ENCODE measurements at regions not wholly inside any gene's neighbourhood (a gene's known extent, or its start where the extent isn't known, plus 50 kb on each side); places are given as distances from the start of the nearest gene placed in this dataset.

DNA sequence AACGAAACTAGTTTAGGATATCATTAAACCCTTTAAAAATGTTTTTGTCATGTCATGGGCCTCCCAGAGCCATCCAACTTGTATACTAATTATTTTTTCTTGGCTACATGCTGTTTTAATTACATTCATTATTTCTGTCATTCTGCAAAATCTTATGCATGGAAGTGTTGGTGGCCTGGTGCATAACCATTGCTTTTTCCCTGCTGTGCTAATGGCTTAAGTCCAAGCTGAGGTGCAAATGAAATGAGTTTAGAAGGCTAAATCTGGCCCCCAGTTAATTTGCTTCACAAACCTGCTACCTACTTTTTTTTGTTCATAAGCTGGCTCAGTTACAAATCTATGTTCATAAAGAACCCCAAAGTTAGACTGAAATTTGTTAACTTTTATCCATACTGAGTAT is 1249.9 kb downstream of the EPHA7 start:
- Mint-ChIP-seq H3K27ac (no peak overlapping the region), H3K36me3 (no peaks in the 10 kb centered on the region), H3K27me3 (no peaks in the 10 kb centered on the region), H3K4me3 (no peak overlapping the region), H3K4me1 (ENCODE audit: low read depth in 2 of 2) (no peaks in the 10 kb centered on the region), H3K9me3 (peaks cover 3% of the 10 kb centered on the region)
- DNase-seq (ENCODE audit: low spot score) (no peak), ATAC-seq (no peak)

DNA sequence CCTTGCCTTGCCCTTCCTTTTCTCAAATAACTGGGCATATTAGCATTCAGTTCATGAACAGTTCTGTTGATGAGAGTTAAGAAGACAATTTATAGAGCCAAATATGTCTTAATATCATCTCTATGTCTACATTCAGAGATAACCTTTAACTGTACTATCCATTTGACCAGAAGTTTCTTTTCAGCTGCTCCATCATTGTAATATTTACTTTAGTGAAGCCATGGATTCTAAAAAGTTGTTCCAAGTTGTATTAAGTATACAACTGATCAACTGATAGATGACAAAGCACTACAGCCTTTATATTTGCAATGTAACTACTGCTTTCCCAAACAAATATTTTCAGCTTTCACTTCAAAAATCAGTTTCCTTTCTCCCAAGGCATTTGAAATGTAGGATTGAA is 1252.7 kb downstream of the EPHA7 start:
- H3K4me1 Mint-ChIP-seq (ENCODE audit: low read depth in 2 of 2): no peaks in the 10 kb centered on the region
- no peaks in the 10 kb centered on the region for H3K9me3 Mint-ChIP-seq
- ATAC-seq (no peak), DNase-seq (ENCODE audit: low spot score) (no peak)
- H3K27ac Mint-ChIP-seq: no peak overlapping the region
- H3K36me3 Mint-ChIP-seq: no peaks in the 10 kb centered on the region
- no peak overlapping the region for H3K4me3 Mint-ChIP-seq
- no peaks in the 10 kb centered on the region for H3K27me3 Mint-ChIP-seq

DNA sequence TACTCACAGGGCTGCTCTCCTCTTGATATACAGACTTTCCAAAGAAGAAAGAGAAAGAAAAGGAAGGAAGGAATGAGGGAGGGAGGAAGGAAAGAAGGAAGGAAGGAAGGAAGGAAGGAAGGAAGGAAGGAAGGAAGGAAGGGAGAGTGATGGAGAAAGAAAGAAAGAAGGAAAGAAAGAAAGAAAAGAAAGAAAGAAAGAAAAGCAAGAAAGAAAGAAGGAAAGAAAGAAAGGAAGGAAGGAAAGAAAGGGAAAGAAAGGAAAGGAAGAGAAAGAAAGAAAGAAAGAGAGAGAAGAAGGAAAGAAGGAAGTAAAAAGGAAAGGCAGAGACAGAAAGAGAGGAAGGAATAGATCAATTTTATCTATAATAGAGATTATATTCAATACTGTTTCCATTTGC is 1257.4 kb downstream of the EPHA7 start:
- Mint-ChIP-seq H3K36me3 (no peaks in the 10 kb centered on the region), H3K4me1 (ENCODE audit: low read depth in 2 of 2) (no peaks in the 10 kb centered on the region)

DNA sequence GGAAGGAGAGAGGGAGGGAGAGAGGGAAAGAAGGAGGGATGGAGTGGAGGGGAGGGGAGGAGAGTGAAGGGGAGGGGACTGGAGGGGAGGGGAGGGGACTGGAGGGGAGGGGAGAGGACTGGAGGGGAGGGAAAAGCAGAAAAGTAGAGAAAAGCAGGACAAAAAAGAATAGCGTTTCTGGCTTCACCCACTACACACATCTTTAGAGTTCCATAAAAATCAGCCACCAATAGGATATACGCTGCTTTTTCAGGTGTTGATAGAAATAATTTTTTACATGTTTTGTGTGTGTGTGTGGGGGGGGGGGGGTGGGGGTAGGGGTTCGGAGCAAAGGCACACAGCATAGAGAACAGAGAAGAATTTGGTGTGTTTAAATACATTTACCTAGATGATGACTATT is 1259.1 kb downstream of the EPHA7 start:
- DNase-seq (ENCODE audit: low spot score) (no peak), ATAC-seq (no peak)
- Mint-ChIP-seq H3K36me3 (no peaks in the 10 kb centered on the region), H3K27ac (no peak overlapping the region), H3K4me1 (ENCODE audit: low read depth in 2 of 2) (no peaks in the 10 kb centered on the region), H3K27me3 (no peaks in the 10 kb centered on the region), H3K4me3 (no peak overlapping the region), H3K9me3 (peaks cover 11% of the 10 kb centered on the region)

More for the DNA sequence above, 1257.4 kb downstream of the EPHA7 start:
- DNase-seq (ENCODE audit: low spot score): no peak
- Mint-ChIP-seq H3K4me3 (no peak overlapping the region), H3K27ac (no peak overlapping the region), H3K27me3 (no peaks in the 10 kb centered on the region), H3K9me3 (peaks cover 4% of the 10 kb centered on the region)
- no peak for ATAC-seq

DNA sequence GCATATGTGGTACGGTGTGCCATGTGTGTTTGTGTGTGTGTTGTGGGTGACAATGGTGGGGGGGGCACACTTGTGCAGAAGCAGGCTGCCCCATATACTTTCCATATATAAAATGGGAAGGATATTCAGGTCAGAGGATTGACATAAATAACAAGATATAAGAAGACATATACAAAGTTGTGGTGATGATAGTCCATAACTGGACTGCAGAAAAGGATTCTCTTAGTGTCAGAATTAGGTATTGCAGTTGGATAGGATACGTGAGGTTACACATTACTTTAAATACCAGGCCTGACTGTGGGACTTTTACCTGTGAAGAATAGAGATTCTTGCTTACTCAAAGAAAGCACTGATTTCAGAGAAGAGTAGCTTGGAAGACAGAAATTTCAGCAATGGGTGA is 1260.3 kb downstream of the EPHA7 start:
- Mint-ChIP-seq H3K36me3 (no peaks in the 10 kb centered on the region), H3K4me1 (ENCODE audit: low read depth in 2 of 2) (no peaks in the 10 kb centered on the region), H3K4me3 (no peak overlapping the region), H3K27me3 (no peaks in the 10 kb centered on the region), H3K27ac (no peak overlapping the region), H3K9me3 (peaks cover 11% of the 10 kb centered on the region)
- DNase-seq (ENCODE audit: low spot score): no peak
- no peak for ATAC-seq

DNA sequence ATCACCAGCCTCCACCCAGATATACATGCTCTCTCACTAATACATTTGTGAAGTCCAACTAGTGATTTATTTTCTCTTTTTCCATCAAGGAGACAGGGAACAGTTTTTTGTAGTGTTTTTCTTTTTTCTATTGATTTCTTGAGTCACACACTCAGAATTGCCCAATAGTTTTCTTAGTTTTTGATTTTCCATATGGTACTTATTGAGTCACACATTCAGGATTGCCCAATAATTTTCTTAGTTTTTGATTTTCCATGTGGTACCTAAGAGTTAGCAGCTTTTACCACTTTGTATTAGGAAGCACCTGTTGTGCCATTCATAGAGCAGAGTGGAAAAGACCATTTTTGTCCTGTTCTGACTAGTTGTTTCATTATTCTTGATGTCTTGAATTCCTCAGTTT is 1268.8 kb downstream of the EPHA7 start:
- Mint-ChIP-seq H3K27me3 (no peaks in the 10 kb centered on the region), H3K27ac (no peak overlapping the region), H3K4me1 (ENCODE audit: low read depth in 2 of 2) (no peaks in the 10 kb centered on the region), H3K9me3 (peaks cover 12% of the 10 kb centered on the region), H3K36me3 (no peaks in the 10 kb centered on the region), H3K4me3 (no peak overlapping the region)
- no peak for ATAC-seq
- no peak for DNase-seq (ENCODE audit: low spot score)

DNA sequence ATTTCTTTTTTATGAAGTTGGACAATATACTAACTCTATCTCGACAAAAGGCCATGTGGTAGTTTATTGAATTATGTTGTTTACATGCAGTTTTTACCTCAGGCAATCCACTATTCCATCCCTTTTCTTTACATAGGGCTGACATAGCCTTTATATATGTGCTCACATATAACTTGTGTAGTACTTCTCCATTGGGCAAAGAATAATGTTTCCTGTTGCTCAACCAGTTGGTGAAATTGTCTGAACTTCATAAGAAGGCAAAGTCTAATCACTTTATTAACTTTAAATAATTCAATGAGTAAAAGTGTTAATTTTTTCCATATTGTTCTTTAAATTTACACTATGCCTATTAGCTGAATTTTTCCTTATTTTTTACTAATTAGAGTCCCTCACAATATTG is 1272.1 kb downstream of the EPHA7 start:
- Mint-ChIP-seq H3K4me1 (ENCODE audit: low read depth in 2 of 2) (no peaks in the 10 kb centered on the region), H3K36me3 (no peaks in the 10 kb centered on the region), H3K9me3 (peaks cover 20% of the 10 kb centered on the region), H3K27ac (no peak overlapping the region), H3K27me3 (no peaks in the 10 kb centered on the region), H3K4me3 (no peak overlapping the region)
- ATAC-seq (no peak), DNase-seq (ENCODE audit: low spot score) (no peak)

DNA sequence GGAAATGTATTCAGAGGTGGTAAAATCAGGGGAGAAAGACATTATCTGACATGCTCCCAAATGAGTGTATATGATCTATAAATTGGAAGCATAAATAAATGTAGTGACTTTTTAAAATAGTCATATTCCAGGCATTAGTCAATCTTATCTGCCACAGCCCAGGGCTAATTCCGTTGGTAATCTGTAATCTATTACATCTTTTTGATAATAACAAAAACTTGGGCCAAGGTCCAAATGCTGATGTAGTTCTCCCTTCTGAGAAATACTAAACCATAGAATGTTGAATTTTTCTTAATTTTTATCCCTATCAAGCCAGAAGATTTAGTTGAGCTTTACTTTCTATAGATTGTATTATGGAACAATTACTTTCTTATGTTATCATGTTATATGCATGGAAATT is 1279.8 kb downstream of the EPHA7 start:
- Mint-ChIP-seq H3K27ac (no peak overlapping the region), H3K4me1 (ENCODE audit: low read depth in 2 of 2) (no peaks in the 10 kb centered on the region), H3K36me3 (no peaks in the 10 kb centered on the region), H3K4me3 (no peak overlapping the region), H3K27me3 (no peaks in the 10 kb centered on the region), H3K9me3 (peaks cover 22% of the 10 kb centered on the region)
- ATAC-seq: no peak
- no peak for DNase-seq (ENCODE audit: low spot score)

DNA sequence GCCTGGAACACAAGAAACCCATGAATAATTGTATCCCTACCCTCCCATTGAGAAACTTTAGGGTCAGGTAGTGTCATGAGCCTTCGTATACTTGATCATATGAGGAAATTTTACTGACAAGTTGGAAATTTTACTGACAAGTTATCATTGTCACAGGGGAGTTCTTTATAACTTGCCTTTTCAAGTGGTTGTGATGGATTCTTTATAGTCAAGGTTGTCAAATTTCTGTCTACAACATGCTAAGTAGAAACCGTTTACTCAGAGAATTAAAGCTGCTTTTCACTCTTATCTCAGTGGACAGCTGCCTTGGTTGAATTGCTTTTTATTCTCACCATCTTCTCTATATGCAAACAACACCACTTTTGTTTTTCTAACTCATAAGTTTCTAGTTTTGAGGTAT is 1286.4 kb downstream of the EPHA7 start:
- no peak overlapping the region for H3K4me3 Mint-ChIP-seq
- DNase-seq (ENCODE audit: low spot score): no peak
- no peak for ATAC-seq
- H3K9me3 Mint-ChIP-seq: peaks cover 20% of the 10 kb centered on the region
- H3K4me1 Mint-ChIP-seq (ENCODE audit: low read depth in 2 of 2): no peaks in the 10 kb centered on the region
- no peaks in the 10 kb centered on the region for H3K27me3 Mint-ChIP-seq
- peaks cover 5% of the 10 kb centered on the region for H3K36me3 Mint-ChIP-seq
- H3K27ac Mint-ChIP-seq: no peak overlapping the region

DNA sequence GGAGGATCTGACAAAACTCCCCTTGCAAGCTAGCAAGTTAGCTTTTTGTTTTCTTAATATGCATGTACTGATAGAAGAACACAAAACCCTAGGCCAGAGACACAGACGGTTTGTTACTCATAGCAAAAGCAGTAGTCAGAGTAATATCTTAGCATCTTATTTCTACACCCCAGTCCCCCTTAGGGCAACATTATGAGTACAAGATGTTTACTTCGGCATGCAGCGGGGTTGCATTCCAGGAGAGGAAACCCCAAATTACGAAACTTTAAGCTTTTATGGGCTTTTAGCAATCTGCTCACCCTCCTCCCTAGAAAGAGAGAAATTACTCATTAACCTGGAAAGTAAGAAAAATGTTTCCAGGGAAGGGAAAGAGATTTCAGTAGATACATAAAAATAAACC is 1286.9 kb downstream of the EPHA7 start:
- ATAC-seq (no peak), DNase-seq (ENCODE audit: low spot score) (no peak)
- Mint-ChIP-seq H3K27me3 (no peaks in the 10 kb centered on the region), H3K27ac (no peak overlapping the region), H3K36me3 (peaks cover 5% of the 10 kb centered on the region), H3K4me1 (ENCODE audit: low read depth in 2 of 2) (no peaks in the 10 kb centered on the region), H3K9me3 (peaks cover 16% of the 10 kb centered on the region), H3K4me3 (no peak overlapping the region)

DNA sequence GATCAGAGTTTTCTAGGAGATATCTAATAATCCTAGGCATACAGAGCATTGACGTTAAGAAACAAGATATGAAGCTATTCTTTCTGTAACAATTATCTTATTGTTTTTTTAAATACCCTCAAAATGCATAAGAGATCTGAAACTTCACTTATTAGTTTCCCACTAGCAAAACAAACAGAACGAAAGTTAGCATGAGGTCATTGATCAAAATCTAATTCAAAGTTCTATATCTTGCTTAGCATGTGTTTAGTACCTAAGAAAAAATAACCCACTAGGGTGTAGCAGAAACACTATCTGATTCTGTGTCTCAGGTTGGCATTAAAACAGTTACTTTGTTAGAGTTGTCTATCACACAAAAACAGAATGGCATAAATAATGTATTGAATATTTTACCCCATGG is 1288.4 kb downstream of the EPHA7 start:
- Mint-ChIP-seq H3K4me1 (ENCODE audit: low read depth in 2 of 2) (no peaks in the 10 kb centered on the region), H3K27me3 (no peaks in the 10 kb centered on the region), H3K36me3 (peaks cover 5% of the 10 kb centered on the region), H3K27ac (no peak overlapping the region), H3K4me3 (no peak overlapping the region), H3K9me3 (peaks cover 20% of the 10 kb centered on the region)
- DNase-seq (ENCODE audit: low spot score) (no peak), ATAC-seq (no peak)

DNA sequence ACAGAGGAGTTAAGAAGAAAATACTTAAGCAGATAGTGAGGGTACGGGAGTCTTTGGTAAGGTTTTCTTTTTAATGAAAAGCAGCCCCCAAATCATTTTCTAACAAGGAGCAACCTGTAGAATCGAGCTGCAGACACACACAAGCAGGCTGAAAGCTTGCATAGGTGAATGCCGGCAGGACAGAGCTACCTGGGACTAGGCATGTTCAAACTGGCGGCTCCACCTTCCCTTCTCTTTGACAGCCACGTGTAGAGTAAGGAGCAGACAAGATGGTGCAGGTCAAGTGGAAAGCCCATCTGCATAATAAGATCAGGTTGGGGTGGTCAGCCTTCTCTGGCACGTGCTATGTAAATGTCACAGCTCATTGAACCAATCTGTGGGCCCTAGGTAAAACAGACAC is 1292.4 kb downstream of the EPHA7 start:
- peaks cover 12% of the 10 kb centered on the region for H3K9me3 Mint-ChIP-seq
- H3K27me3 Mint-ChIP-seq: no peaks in the 10 kb centered on the region
- H3K27ac Mint-ChIP-seq: no peak overlapping the region
- peaks cover 5% of the 10 kb centered on the region for H3K36me3 Mint-ChIP-seq
- no peak for DNase-seq (ENCODE audit: low spot score)
- no peak for ATAC-seq
- H3K4me3 Mint-ChIP-seq: no peak overlapping the region
- no peaks in the 10 kb centered on the region for H3K4me1 Mint-ChIP-seq (ENCODE audit: low read depth in 2 of 2)

DNA sequence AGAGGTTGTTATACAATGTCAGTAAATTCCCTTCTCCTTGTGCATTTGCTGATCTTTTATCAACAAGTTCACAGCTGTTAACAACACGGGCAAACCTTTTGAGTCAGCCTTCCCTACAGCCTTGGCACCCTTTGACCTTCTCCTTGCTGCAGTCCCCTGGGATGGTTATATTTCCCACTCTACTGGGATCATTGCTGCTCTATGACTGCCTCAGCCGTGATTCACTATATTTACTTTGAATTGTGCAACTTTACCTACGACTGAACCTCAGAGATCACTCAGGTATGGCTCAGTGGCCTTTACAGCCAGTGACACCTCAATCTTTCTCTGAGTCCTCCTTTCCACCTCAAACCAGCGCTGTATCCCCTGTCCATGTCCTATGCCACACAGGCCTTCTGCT is 1293.3 kb downstream of the EPHA7 start:
- H3K9me3 Mint-ChIP-seq: peaks cover 12% of the 10 kb centered on the region
- H3K4me3 Mint-ChIP-seq: no peak overlapping the region
- ATAC-seq (no peak), DNase-seq (ENCODE audit: low spot score) (no peak)
- no peaks in the 10 kb centered on the region for H3K4me1 Mint-ChIP-seq (ENCODE audit: low read depth in 2 of 2)
- H3K27me3 Mint-ChIP-seq: no peaks in the 10 kb centered on the region
- no peak overlapping the region for H3K27ac Mint-ChIP-seq
- H3K36me3 Mint-ChIP-seq: peaks cover 5% of the 10 kb centered on the region

DNA sequence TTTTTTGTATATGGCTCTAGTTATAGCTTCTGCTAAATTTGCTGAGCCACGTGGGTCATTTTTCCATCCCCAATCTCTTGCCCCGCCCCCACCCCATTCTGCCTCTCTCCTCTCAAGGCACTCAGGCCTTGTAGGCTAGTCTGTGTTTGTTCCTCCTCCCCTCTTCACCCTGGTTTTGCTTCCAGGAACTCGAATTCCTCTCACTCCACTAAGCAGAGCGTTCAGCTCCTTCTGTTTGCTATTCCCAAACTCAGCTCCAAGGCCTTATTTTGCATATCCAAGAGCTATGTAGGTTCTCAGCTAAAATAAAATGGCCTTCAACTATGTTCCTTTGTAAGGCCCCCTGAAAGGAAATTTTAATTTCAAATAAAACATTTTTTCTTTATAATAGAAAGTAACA is 1293.7 kb downstream of the EPHA7 start:
- no peak for ATAC-seq
- Mint-ChIP-seq H3K27ac (no peak overlapping the region), H3K27me3 (no peaks in the 10 kb centered on the region), H3K36me3 (peaks cover 5% of the 10 kb centered on the region), H3K9me3 (peaks cover 12% of the 10 kb centered on the region), H3K4me1 (ENCODE audit: low read depth in 2 of 2) (no peaks in the 10 kb centered on the region), H3K4me3 (no peak overlapping the region)
- DNase-seq (ENCODE audit: low spot score): no peak

DNA sequence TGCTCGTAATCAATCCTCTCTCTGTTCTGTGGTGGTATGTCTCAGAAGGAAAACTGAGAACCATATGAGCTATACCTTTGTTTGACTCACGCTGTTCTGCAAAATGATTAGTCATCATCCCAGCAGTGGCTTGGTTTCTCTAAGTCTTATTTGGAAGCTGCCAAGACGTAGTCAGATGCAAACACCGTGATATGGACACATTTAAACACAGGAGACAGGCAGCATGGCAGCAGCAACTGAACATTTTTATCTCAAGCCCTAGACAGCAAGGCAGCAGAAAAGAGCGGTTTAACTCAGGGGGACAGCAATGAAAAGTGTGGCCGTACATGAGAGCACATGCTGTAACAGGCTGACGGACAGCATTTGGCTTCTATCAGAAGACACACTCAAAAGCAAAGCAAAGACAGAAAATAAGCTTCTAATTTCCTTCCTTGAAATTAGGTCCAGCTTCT is 1295.1 kb downstream of the EPHA7 start:
- peaks cover 5% of the 10 kb centered on the region for H3K36me3 Mint-ChIP-seq

More for the DNA sequence above, 1295.1 kb downstream of the EPHA7 start:
- H3K27ac Mint-ChIP-seq: no peak overlapping the region
- no peaks in the 10 kb centered on the region for H3K27me3 Mint-ChIP-seq
- H3K9me3 Mint-ChIP-seq: peaks cover 15% of the 10 kb centered on the region
- no peak overlapping the region for H3K4me3 Mint-ChIP-seq
- DNase-seq (ENCODE audit: low spot score) (no peak), ATAC-seq (no peak)
- H3K4me1 Mint-ChIP-seq (ENCODE audit: low read depth in 2 of 2): no peaks in the 10 kb centered on the region

Measured in natural killer cell treated with Interleukin-12 subunit alpha and Interleukin-12 subunit beta and Interleukin-15 and Interleukin-18, amount 100 ng/mL, for 72 hours (primary cell).